Superior temporal gyrus (tissue), 1 donor: ENCODE measurements at regions not wholly inside any gene's neighbourhood (a gene's known extent, or its start where the extent isn't known, plus 50 kb on each side); places are given as distances from the start of the nearest gene placed in this dataset.
"Not testable (repeated sequence)": the region's sequence is repeated elsewhere in the genome, so short reads cannot be mapped to it uniquely, and the experiment has no call there.

Experiments used
- DNase-seq: peaks from one replicate; pipeline ENCODE4 v3.0.0-alpha.2; 2016; ENCODE audit errors: extremely low spot score

DNA sequence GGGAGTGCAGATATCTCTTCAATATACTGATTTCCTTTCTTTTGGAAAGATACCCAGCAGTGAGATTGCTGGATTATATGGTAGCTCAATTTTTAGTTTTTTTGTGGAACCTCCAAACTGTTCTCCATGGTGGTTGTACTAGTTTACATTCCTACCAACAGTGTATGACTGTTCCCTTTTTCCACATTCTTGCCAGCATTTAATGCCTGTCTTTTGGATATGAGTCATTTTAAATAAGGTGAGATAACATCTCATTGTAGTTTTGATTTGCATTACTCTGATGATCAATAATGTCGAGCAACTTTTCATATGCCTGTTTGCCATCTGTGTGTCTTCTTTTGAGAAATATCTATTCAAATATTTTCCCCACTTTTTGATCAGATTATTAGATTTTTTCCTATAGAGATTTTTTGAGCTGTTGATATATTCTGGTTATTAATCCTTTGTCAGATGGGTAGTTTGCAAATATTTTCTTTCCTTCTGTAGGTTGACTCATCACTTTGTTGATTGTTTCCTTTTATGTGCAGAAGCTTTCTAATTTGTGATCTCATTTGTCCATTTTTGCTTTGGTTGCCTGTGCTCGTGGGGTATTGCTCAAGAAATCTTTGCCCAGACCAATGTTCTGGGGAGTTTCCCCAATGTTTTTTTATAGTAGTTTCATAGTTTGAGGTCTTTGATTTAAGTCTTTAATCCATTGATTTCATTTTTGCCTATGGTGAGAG is 552.7 kb downstream of the ZNF674 start:
- DNase-seq = no peak

- DNase-seq = no peak
These were observed 558.2 kb downstream of the ZNF674 start for GRCh38 chrX:45986971-45987370.

GRCh38 chrX:45986081-45986480 is 559.1 kb downstream of the ZNF674 start:
- DNase-seq = no peak

- not testable (repeated sequence) for DNase-seq
These were observed 562.1 kb downstream of the ZNF674 start for GRCh38 chrX:45982958-45983727.

DNA sequence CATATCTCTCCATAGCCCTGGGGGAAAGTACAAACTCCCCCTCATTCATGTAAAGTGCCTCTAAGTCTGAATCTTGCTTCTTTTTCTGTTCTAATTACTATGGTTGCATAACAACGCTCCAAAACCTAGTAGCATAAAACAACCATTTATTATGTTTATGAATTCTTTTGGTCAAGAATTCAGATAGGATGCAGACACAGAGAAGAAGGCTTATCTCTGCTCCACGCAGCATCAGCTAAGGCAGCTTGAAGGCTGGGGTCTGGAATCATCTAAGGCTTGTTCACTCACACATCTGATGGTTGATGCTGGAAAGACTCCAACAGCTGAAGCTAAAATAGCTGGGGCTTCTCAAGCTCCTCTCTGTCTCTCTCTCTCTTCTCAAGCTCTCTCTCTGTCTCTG is 564.5 kb downstream of the ZNF674 start:
- DNase-seq = peak; percentile 4

DNA sequence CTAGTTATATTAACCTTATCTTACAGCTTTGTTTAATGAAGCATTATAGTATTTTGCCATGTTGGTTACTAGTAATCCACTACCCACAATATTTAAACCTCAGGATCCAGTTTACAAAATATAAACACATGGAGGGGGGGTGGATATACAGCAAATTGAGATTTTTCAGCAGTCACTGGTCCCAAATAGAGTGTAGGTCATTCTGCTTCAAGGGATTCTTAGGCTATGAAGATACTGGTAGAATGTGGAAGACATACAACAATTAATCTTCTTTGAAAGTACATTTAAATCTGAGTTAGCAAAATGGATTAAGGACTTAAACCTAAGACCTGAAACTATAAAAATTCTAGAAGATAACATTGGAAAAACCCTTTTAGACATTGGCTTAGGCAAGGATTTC is 569.6 kb downstream of the ZNF674 start:
- DNase-seq = no peak

DNA sequence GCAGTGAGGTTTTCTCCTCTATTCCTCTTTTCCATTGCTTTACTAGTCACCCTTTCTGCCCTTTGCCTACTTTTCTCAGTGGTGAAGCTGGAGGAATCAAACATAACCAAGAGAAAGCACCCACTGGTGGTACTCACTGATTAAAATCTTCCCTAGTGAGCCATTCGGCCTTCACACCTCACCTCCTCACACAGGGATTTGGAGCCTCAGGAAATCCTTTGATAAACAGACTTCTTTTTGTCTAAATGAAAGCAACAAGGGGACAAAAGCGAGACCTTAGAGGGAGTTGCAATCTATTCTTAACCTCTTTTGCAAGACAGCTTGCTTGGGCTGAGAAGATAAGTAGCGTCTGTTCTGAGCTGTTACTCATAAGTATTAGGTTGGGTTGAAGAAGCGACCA is 572.6 kb downstream of the ZNF674 start:
- DNase-seq = no peak

DNA sequence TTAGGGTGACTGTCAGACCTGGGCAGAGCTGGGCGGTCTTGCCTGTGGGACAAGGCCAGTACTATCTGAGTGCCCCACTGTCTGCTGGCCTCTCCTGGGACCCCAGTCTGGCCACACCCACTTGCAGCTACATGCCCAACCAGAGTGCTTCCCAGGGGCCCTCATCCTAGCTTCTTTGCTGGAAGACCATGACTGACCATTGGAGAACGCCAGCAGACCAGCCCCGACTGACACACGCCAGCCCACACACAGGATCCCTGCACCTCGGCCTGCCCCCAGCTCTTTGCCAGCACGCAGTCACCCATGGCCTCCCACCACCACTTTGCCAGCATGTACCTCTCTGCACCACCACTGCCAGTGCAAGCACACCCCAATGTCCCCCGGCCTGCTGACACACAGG is 585.7 kb downstream of the ZNF674 start:
- DNase-seq = no peak

GRCh38 chrX:45956191-45956870 is 588.9 kb downstream of the ZNF674 start:
- DNase-seq = no peak

GRCh38 chrX:45955661-45956060 is 589.6 kb downstream of the ZNF674 start:
- DNase-seq = no peak

DNA sequence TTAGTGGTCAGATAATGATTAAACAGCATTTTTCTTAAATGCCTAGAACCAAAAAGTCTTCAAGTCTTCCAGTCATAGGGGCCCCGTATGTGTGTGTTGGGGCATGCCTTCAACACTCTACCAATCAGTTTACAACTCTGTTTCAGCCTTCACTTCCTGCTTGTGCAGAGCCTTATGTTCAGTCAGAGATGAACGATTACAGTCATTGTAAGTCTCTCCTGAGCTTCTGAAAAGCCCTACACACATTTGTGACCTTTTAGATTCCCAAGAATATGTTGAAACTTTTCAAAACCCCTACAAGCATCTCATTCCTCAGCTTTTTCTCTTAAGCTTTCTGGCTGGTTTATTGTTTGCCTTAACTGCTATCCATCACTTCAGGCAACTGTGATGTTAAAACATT is 591.2 kb downstream of the ZNF674 start:
- DNase-seq = no peak

GRCh38 chrX:45952030-45952429 is 593.2 kb downstream of the ZNF674 start:
- no peak for DNase-seq

- no peak for DNase-seq
These were observed 609.8 kb downstream of the ZNF674 start for GRCh38 chrX:45935408-45935807.

- no peak for DNase-seq
These were observed 632.9 kb downstream of the ZNF674 start for GRCh38 chrX:45912316-45912715.

DNA sequence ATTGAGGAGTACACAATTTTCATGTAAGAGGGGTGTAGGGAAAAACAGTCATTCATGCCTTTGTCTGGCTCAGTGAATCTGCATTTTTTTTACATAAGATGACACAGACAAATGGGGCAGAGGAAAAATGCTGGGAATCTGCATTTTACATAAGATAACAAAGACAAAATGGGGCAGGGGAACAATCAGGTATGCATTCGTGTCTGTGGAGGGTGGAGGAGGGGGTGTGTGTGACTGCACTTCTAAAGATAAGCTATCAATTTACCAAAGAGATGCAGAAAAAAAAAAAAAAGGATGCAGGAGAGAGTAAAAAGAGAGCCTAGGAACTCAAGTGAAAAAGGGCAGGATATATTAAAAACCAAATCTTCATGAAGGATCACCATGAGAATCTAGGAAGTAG is 637.4 kb downstream of the ZNF674 start:
- DNase-seq = no peak

DNA sequence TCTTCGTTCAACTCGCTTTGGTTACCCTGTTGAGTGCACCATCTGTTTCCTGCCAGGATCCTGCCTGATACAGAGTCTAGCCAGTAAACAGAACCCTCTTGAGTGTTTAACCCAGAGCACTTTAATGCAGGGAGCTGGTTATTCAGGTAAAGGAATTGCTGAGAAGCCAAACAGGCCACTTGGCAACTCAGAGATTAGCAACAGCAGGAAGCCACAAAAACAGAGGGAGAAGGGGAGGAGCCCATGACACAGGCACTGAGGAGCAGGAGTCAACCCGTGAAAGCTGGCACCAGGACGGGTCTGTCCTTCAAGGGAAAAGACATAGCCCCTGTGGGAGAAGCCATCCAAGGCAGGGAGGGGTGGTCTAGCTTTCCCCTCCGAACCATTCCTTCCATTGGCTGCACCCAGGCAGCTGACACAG is 641.4 kb downstream of the ZNF674 start:
- no peak for DNase-seq

GRCh38 chrX:45900766-45901615 is 644.2 kb downstream of the ZNF674 start:
- DNase-seq = no peak

DNA sequence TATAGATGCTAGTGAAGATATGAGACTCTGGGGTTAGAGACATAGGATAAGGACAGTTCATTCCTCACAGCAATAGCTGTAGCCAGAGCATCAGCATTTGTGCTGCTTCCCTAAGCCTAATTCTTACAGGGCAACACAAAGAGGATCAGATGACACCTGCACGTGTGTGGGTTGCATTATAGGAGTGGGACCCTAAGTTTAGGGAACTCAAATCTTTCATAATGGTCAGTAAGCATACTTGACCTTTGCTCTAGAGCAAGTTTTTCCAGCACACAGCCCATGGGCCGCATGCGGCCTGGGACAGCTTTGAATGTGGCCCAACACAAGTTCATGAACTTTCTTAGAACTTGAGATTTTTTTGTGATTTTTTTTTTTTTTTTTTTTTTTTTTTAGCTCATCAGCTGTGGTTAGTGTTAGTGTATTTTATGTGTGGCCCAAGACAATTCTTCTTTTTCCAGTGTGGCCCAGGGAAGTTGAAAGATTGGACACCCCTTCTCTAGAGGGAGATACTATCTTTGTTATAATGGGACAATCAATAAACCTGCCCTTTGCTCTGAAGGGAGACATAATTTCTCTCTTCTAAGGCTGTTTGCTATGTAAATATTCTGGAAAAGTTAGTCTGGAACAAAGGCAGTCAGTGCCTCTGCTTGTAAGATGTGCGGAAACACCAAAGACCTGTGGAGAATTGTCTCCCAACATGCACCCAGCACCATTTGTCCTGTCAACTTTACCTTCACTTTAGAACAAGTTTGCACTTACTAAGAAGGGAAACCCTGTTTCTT is 650.2 kb downstream of the ZNF674 start:
- no peak for DNase-seq

GRCh38 chrX:45889471-45889870 is 655.8 kb downstream of the ZNF674 start:
- DNase-seq = no peak

GRCh38 chrX:45888518-45888917 is 656.7 kb downstream of the ZNF674 start:
- DNase-seq = no peak

DNA sequence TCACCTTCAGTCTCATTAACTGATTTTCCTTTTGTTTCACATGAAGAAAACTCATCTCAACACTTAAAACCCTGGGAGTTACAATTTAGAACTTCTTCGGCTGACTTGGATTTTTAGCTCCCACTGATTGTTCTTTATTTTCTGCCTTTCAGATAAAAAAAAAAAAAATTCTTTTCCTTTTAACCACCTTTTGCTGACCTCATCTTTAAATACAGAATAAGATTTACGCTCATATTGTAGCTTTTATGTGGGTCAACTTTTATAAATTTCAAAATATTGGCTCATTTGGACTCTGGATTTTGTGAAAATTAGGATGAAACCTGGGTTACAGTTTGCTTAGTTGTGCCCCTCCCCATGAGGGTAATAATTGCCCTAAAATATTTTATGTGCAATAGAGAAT is 659.3 kb downstream of the ZNF674 start:
- no peak for DNase-seq
